HCT116 (cell line): ENCODE measurements at regions not wholly inside any gene's neighbourhood (a gene's known extent, or its start where the extent isn't known, plus 50 kb on each side); places are given as distances from the start of the nearest gene placed in this dataset.

Experiments
- ATAC-seq: fragments of 200-7000 bp; cut with Tn5 transposase; 2 replicates; pipeline ENCODE4 v1.9.1; 2020; ENCODE audit warnings: mild to moderate bottlenecking, moderate library complexity
- BruUV-seq: library from RNA; stranded (reverse); fragments of 400-500 nt; replicated peaks from 2 replicates; lab custom pipeline; 2021; lab: Mats Ljungman, UMichigan
- CTCF ChIA-PET: fragments of 300-600 bp; sonication (Branson Sonifier 250); formaldehyde crosslinking; loops from one replicate; lab custom pipeline; 2021; ENCODE audit warnings: antibody characterized with exemption; lab: Charles Lee
- POLR2A ChIA-PET: fragments of 300-600, 350-600 bp; sonication (Branson Sonifier 250); formaldehyde crosslinking; loops from one replicate; lab custom pipeline; 2021; ENCODE audit warnings: antibody characterized with exemption; lab: Charles Lee
- RAD21 ChIA-PET, 2 experiments: fragments of 300-600 bp; sonication (Branson Sonifier 250); formaldehyde crosslinking; loops; one replicate each; lab custom pipeline; 2023; ENCODE audit warnings: low total read pairs in 2 of 2; ENCODE audit not compliant: uncharacterized antibody in 2 of 2, unreplicated experiment in 2 of 2, low non-redundant PET in 1 of 2; lab: Charles Lee
- DNase-seq: peaks from one replicate; pipeline ENCODE4 v3.0.0-alpha.2; 2010; ENCODE audit warnings: low read depth, low spot score
- H2AFZ ChIP-seq: fragments of 200-600 bp; shearing (Covaris generic), sonication (generic); 2 replicates; pipeline ENCODE4 v1.6.1; 2017; ENCODE audit warnings: low read depth, mixed run types, mixed read lengths, antibody characterized with exemption, low read length; ENCODE audit not compliant: poor library complexity, severe bottlenecking
- H3K27ac ChIP-seq: 2 replicates; pipeline ENCODE4 v1.5.1; 2012; ENCODE audit warnings: low read depth, low read length
- H3K27me3 ChIP-seq: fragments of 200-600 bp; sonication (generic); 2 replicates; pipeline ENCODE4 v1.6.1; 2016; ENCODE audit warnings: mixed run types, low read length, mixed read lengths; ENCODE audit not compliant: insufficient read depth
- H3K36me3 ChIP-seq, 2 experiments: fragments of 200-500 bp in 1 of 2; fragments of 200-600 bp in 1 of 2; sonication (Bioruptor generic) in 1 of 2; sonication (generic) in 1 of 2; 2 replicates each; pipeline versions ENCODE4 v1.5.1 to v1.6.1; 2014 to 2016; ENCODE audit warnings: low read length in 2 of 2, inconsistent platforms in 1 of 2, mixed read lengths in 1 of 2, mixed run types in 1 of 2; ENCODE audit not compliant: insufficient read depth in 2 of 2, control insufficient read depth in 1 of 2
- H3K4me1 ChIP-seq, 2 experiments: fragments of 200-600 bp in 1 of 2; sonication (generic) in 1 of 2; 2 replicates each; pipeline versions ENCODE4 v1.5.1 to v1.6.1; 2012 to 2017; ENCODE audit warnings: low read length in 2 of 2, inconsistent platforms in 1 of 2, mild to moderate bottlenecking in 1 of 2, mixed read lengths in 1 of 2, mixed run types in 1 of 2, moderate library complexity in 1 of 2; ENCODE audit not compliant: insufficient read depth in 2 of 2, control insufficient read depth in 1 of 2
- H3K4me2 ChIP-seq: fragments of 200-600 bp; sonication (generic); 2 replicates; pipeline ENCODE4 v1.6.1; 2017; ENCODE audit warnings: mixed run types, low read length, mixed read lengths
- H3K4me3 ChIP-seq, 2 experiments: fragments of 200-600 bp in 1 of 2; sonication (generic) in 1 of 2; replicated peaks in 1 of 2; 2 replicates each; pipeline ENCODE4 v1.5.1; 2011 to 2016; ENCODE audit warnings: low read length in 2 of 2, control low read depth in 1 of 2, low read depth in 1 of 2, mild to moderate bottlenecking in 1 of 2, mixed read lengths in 1 of 2, mixed run types in 1 of 2
- H3K79me2 ChIP-seq: fragments of 200-600 bp; sonication (generic); 2 replicates; pipeline ENCODE4 v1.6.1; 2017; ENCODE audit warnings: mild to moderate bottlenecking, mixed run types, low read length, moderate library complexity, mixed read lengths; ENCODE audit not compliant: insufficient read depth
- H3K9ac ChIP-seq: fragments of 200-600 bp; sonication (generic); 2 replicates; pipeline ENCODE4 v1.6.1; 2016; ENCODE audit warnings: low read length, mixed read lengths
- H3K9me2 ChIP-seq: fragments of 200-600 bp; sonication (generic), shearing (Covaris generic); 2 replicates; pipeline ENCODE4 v1.6.1; 2017; ENCODE audit warnings: mixed run types, mild to moderate bottlenecking, moderate library complexity; ENCODE audit not compliant: insufficient read depth
- H3K9me3 ChIP-seq, 2 experiments: fragments of 200-500 bp in 1 of 2; fragments of 200-600 bp in 1 of 2; sonication (Bioruptor generic) in 1 of 2; sonication (generic) in 1 of 2; 2 replicates each; pipeline ENCODE4 v1.6.1; 2014 to 2017; ENCODE audit warnings: low read length in 2 of 2, mixed read lengths in 2 of 2, inconsistent platforms in 1 of 2, low read depth in 1 of 2, mild to moderate bottlenecking in 1 of 2, mixed run types in 1 of 2, moderate library complexity in 1 of 2; ENCODE audit not compliant: control insufficient read depth in 1 of 2, insufficient read depth in 1 of 2
- H4K20me1 ChIP-seq: fragments of 200-600 bp; sonication (generic), shearing (Covaris generic); 2 replicates; pipeline ENCODE4 v1.6.1; 2017; ENCODE audit warnings: mixed run types, mild to moderate bottlenecking, moderate library complexity; ENCODE audit not compliant: insufficient read depth
- ELF1 ChIP-seq: IDR thresholded peaks from 2 replicates; pipeline ENCODE4 v1.6.1; 2012; ENCODE audit warnings: low read depth, borderline replicate concordance
- EZH2 ChIP-seq: fragments of 200-600 bp; sonication (generic); IDR thresholded peaks from 2 replicates; pipeline ENCODE4 v1.6.1; 2017; ENCODE audit warnings: antibody characterized with exemption, mixed run types
- EZH2phosphoT487 ChIP-seq: fragments of 200-600 bp; IDR thresholded peaks from 2 replicates; pipeline ENCODE4 v1.6.1; 2018; ENCODE audit warnings: antibody characterized with exemption, borderline replicate concordance
- RAD21 ChIP-seq: IDR thresholded peaks from 2 replicates; pipeline ENCODE4 v1.6.1; 2012; ENCODE audit warnings: low read depth, mild to moderate bottlenecking
- SP1 ChIP-seq: IDR thresholded peaks from 2 replicates; pipeline ENCODE4 v1.6.1; 2012; ENCODE audit warnings: low read depth
- TCF7L2 ChIP-seq: IDR thresholded peaks from 2 replicates; pipeline ENCODE4 v1.7.0; 2011; ENCODE audit warnings: borderline replicate concordance, inconsistent platforms; ENCODE audit not compliant: insufficient read depth, insufficient read length; ENCODE audit errors: extremely low read depth
- YY1 ChIP-seq: IDR thresholded peaks from 2 replicates; pipeline ENCODE4 v1.6.1; 2011; ENCODE audit warnings: low read length, low read depth, moderate library complexity, mild to moderate bottlenecking; ENCODE audit not compliant: insufficient replicate concordance; ENCODE audit errors: extremely low read depth
- ZFX ChIP-seq: fragments of 450-650 bp; IDR thresholded peaks from 2 replicates; pipeline ENCODE4 v1.6.1; 2017
- ZNF274 ChIP-seq: fragments of 200-500 bp; sonication (Bioruptor generic); IDR thresholded peaks from 2 replicates; pipeline ENCODE4 v1.6.1; 2014; ENCODE audit warnings: mild to moderate bottlenecking, low read depth, low read length, inconsistent platforms
- intact Hi-C: fragments of 100-400 bp; cut with micrococcal nuclease; formaldehyde crosslinking; loops from 2 replicates; pipeline ENCODE4 v1.10.0; 2022
- TF ChIP-seq, protein P1 (sequence below): IDR thresholded peaks from 2 replicates; pipeline ENCODE4 v1.6.1; 2012
- TF ChIP-seq, protein P2 (sequence below): IDR thresholded peaks from 2 replicates; pipeline ENCODE4 v1.6.1; 2011; ENCODE audit warnings: mild to moderate bottlenecking, low read length, moderate library complexity; ENCODE audit not compliant: insufficient replicate concordance; ENCODE audit errors: extremely low read depth

DNA sequence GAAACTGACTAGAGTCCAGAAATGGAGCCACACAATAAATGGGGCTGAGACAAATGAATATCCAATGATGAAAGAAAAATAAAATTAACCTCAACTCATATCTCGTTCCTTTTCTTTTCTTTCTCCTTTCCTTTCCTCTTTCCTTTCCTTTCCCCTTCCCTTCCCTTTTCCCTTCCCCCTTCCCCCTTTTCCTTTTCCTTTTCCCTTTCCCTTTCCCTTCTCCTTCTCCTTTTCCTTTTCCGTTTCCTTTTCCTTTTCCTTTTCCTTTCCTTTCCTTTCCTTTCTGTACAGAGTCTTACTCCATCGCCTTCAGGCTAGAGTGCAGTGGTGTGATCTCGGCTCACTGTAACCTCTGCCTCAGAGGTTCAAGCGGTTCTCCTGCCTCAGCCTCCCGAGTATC is 146.3 kb downstream of the RTL9 start:
- H3K4me1 ChIP-seq = no peaks in the 10 kb centered on the region
- intact Hi-C loops = no loop called here
- no peaks in the 10 kb centered on the region for H3K79me2 ChIP-seq
- TF ChIP-seq ELF1 (no peak), YY1 (no peak), EZH2phosphoT487 (no peak), EZH2 (no peak), RAD21 (no peak), SP1 (no peak), ZFX (no peak), TCF7L2 (no peak), ZNF274 (no peak)
- TF ChIP-seq, protein P1, sequence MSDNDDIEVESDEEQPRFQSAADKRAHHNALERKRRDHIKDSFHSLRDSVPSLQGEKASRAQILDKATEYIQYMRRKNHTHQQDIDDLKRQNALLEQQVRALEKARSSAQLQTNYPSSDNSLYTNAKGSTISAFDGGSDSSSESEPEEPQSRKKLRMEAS = no peak
- TF ChIP-seq, protein P2, sequence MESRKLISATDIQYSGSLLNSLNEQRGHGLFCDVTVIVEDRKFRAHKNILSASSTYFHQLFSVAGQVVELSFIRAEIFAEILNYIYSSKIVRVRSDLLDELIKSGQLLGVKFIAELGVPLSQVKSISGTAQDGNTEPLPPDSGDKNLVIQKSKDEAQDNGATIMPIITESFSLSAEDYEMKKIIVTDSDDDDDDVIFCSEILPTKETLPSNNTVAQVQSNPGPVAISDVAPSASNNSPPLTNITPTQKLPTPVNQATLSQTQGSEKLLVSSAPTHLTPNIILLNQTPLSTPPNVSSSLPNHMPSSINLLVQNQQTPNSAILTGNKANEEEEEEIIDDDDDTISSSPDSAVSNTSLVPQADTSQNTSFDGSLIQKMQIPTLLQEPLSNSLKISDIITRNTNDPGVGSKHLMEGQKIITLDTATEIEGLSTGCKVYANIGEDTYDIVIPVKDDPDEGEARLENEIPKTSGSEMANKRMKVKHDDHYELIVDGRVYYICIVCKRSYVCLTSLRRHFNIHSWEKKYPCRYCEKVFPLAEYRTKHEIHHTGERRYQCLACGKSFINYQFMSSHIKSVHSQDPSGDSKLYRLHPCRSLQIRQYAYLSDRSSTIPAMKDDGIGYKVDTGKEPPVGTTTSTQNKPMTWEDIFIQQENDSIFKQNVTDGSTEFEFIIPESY = no peak
- TF ChIP-seq, all 23 proteins: peak for 0
- no peak for DNase-seq
- no peak for ATAC-seq
- BruUV-seq = no TSS peak
- Histone ChIP-seq H4K20me1 (no peaks in the 10 kb centered on the region), H3K27me3 (no peaks in the 10 kb centered on the region), H3K9me2 (no peaks in the 10 kb centered on the region), H3K36me3 (no peaks in the 10 kb centered on the region), H3K9me3 (no peaks in the 10 kb centered on the region), H3K27ac (no peak overlapping the region), H3K4me2 (no peak overlapping the region), H3K4me3 (no peak overlapping the region), H2AFZ (no peak overlapping the region), H3K9ac (no peak overlapping the region)
- POLR2A ChIA-PET = no interaction called here
- CTCF ChIA-PET = no interaction called here
- RAD21 ChIA-PET = no interaction called here
